ENCODE measurements at regions not wholly inside any gene's neighbourhood (a gene's known extent, or its start where the extent isn't known, plus 50 kb on each side); places are given as distances from the start of the nearest gene placed in this dataset.
"Not testable (repeated sequence)": the region's sequence is repeated elsewhere in the genome, so short reads cannot be mapped to it uniquely, and the experiment has no call there.

- DNase-seq: no peak
- H3K4me1 Mint-ChIP-seq: no peaks in the 10 kb centered on the region
- H3K4me3 Mint-ChIP-seq: no peak overlapping the region
- H3K27ac Mint-ChIP-seq: no peak overlapping the region
- H3K27me3 Mint-ChIP-seq: no peaks in the 10 kb centered on the region
- no peaks in the 10 kb centered on the region for H3K36me3 Mint-ChIP-seq (ENCODE audit: low read depth)
- no peak for ATAC-seq
- no peaks in the 10 kb centered on the region for H3K9me3 ChIP-seq (ENCODE audit: control insufficient read depth, low read length, poor library complexity, severe bottlenecking)
Observed at GRCh38 chr2:140108706-140109475, 1328.7 kb upstream of the NXPH2 start.

GRCh38 chr2:140091926-140092325 lies 1311.7 kb upstream of the NXPH2 start:
- Mint-ChIP-seq H3K36me3 (ENCODE audit: low read depth) (no peaks in the 10 kb centered on the region), H3K27ac (no peak overlapping the region), H3K4me1 (no peaks in the 10 kb centered on the region), H3K4me3 (no peak overlapping the region), H3K27me3 (no peaks in the 10 kb centered on the region)
- H3K9me3 ChIP-seq (ENCODE audit: control insufficient read depth, low read length, poor library complexity, severe bottlenecking): no peaks in the 10 kb centered on the region
- no peak for DNase-seq
- no peak for ATAC-seq

GRCh38 chr2:140086964-140087363 lies 1306.8 kb upstream of the NXPH2 start:
- H3K27ac Mint-ChIP-seq: no peak overlapping the region
- ATAC-seq (no peak), DNase-seq (no peak)

GRCh38 chr2:140085674-140086073 lies 1305.5 kb upstream of the NXPH2 start:
- no peak overlapping the region for H3K27ac Mint-ChIP-seq
- H3K9me3 ChIP-seq (ENCODE audit: control insufficient read depth, low read length, poor library complexity, severe bottlenecking): no peaks in the 10 kb centered on the region
- no peaks in the 10 kb centered on the region for H3K27me3 Mint-ChIP-seq
- no peaks in the 10 kb centered on the region for H3K4me1 Mint-ChIP-seq
- H3K4me3 Mint-ChIP-seq: no peak overlapping the region
- no peaks in the 10 kb centered on the region for H3K36me3 Mint-ChIP-seq (ENCODE audit: low read depth)
- ATAC-seq: no peak
- DNase-seq: no peak

More at GRCh38 chr2:140086964-140087363, 1306.8 kb upstream of the NXPH2 start:
- Mint-ChIP-seq H3K4me3 (no peak overlapping the region), H3K36me3 (ENCODE audit: low read depth) (no peaks in the 10 kb centered on the region), H3K4me1 (no peaks in the 10 kb centered on the region), H3K27me3 (no peaks in the 10 kb centered on the region)
- H3K9me3 ChIP-seq (ENCODE audit: control insufficient read depth, low read length, poor library complexity, severe bottlenecking): no peaks in the 10 kb centered on the region

- H3K27ac Mint-ChIP-seq: no peak overlapping the region
- H3K36me3 Mint-ChIP-seq (ENCODE audit: low read depth): no peaks in the 10 kb centered on the region
- no peaks in the 10 kb centered on the region for H3K9me3 ChIP-seq (ENCODE audit: control insufficient read depth, low read length, poor library complexity, severe bottlenecking)
- DNase-seq (no peak), ATAC-seq (no peak)
- H3K4me3 Mint-ChIP-seq: no peak overlapping the region
- no peaks in the 10 kb centered on the region for H3K27me3 Mint-ChIP-seq
- H3K4me1 Mint-ChIP-seq: no peaks in the 10 kb centered on the region
Observed at GRCh38 chr2:140079038-140079437, 1298.8 kb upstream of the NXPH2 start.

- Mint-ChIP-seq H3K4me3 (no peak overlapping the region), H3K27ac (no peak overlapping the region), H3K4me1 (no peaks in the 10 kb centered on the region), H3K27me3 (no peaks in the 10 kb centered on the region), H3K36me3 (ENCODE audit: low read depth) (no peaks in the 10 kb centered on the region)
- H3K9me3 ChIP-seq (ENCODE audit: control insufficient read depth, low read length, poor library complexity, severe bottlenecking): no peaks in the 10 kb centered on the region
- DNase-seq (no peak), ATAC-seq (no peak)
Observed at GRCh38 chr2:140076164-140076563, 1296.0 kb upstream of the NXPH2 start.

- H3K36me3 Mint-ChIP-seq (ENCODE audit: low read depth); H3K27ac Mint-ChIP-seq; ATAC-seq; H3K9me3 ChIP-seq (ENCODE audit: control insufficient read depth, low read length, poor library complexity, severe bottlenecking); H3K27me3 Mint-ChIP-seq; DNase-seq; H3K4me3 Mint-ChIP-seq; H3K4me1 Mint-ChIP-seq: not testable (repeated sequence)
Observed at GRCh38 chr2:140073763-140074162, 1293.6 kb upstream of the NXPH2 start.

GRCh38 chr2:140067661-140068060 lies 1287.5 kb upstream of the NXPH2 start:
- no peaks in the 10 kb centered on the region for H3K9me3 ChIP-seq (ENCODE audit: control insufficient read depth, low read length, poor library complexity, severe bottlenecking)
- Mint-ChIP-seq H3K27ac (no peak overlapping the region), H3K4me3 (no peak overlapping the region), H3K27me3 (no peaks in the 10 kb centered on the region), H3K4me1 (no peaks in the 10 kb centered on the region), H3K36me3 (ENCODE audit: low read depth) (no peaks in the 10 kb centered on the region)
- ATAC-seq (no peak), DNase-seq (no peak)

- DNase-seq (no peak), ATAC-seq (no peak)
- Mint-ChIP-seq H3K4me1 (no peaks in the 10 kb centered on the region), H3K36me3 (ENCODE audit: low read depth) (no peaks in the 10 kb centered on the region), H3K4me3 (no peak overlapping the region), H3K27ac (no peak overlapping the region), H3K27me3 (no peaks in the 10 kb centered on the region)
- no peaks in the 10 kb centered on the region for H3K9me3 ChIP-seq (ENCODE audit: control insufficient read depth, low read length, poor library complexity, severe bottlenecking)
Observed at GRCh38 chr2:140064243-140064642, 1284.1 kb upstream of the NXPH2 start.

GRCh38 chr2:140063356-140063755 lies 1283.2 kb upstream of the NXPH2 start:
- Mint-ChIP-seq H3K27ac (no peak overlapping the region), H3K36me3 (ENCODE audit: low read depth) (no peaks in the 10 kb centered on the region), H3K4me3 (no peak overlapping the region), H3K27me3 (no peaks in the 10 kb centered on the region), H3K4me1 (no peaks in the 10 kb centered on the region)
- no peak for DNase-seq
- H3K9me3 ChIP-seq (ENCODE audit: control insufficient read depth, low read length, poor library complexity, severe bottlenecking): no peaks in the 10 kb centered on the region
- no peak for ATAC-seq

- no peaks in the 10 kb centered on the region for H3K4me1 Mint-ChIP-seq
- no peak overlapping the region for H3K4me3 Mint-ChIP-seq
- no peak for DNase-seq
- no peak overlapping the region for H3K27ac Mint-ChIP-seq
- ATAC-seq: no peak
- H3K9me3 ChIP-seq (ENCODE audit: control insufficient read depth, low read length, poor library complexity, severe bottlenecking): no peaks in the 10 kb centered on the region
- H3K27me3 Mint-ChIP-seq: no peaks in the 10 kb centered on the region
- no peaks in the 10 kb centered on the region for H3K36me3 Mint-ChIP-seq (ENCODE audit: low read depth)
Observed at GRCh38 chr2:140061240-140061639, 1281.0 kb upstream of the NXPH2 start.

- H3K4me1 Mint-ChIP-seq: no peaks in the 10 kb centered on the region
- H3K4me3 Mint-ChIP-seq: no peak overlapping the region
- DNase-seq (no peak), ATAC-seq (no peak)
- H3K36me3 Mint-ChIP-seq (ENCODE audit: low read depth): no peaks in the 10 kb centered on the region
- no peaks in the 10 kb centered on the region for H3K27me3 Mint-ChIP-seq
- H3K9me3 ChIP-seq (ENCODE audit: control insufficient read depth, low read length, poor library complexity, severe bottlenecking): peaks cover 4% of the 10 kb centered on the region
- no peak overlapping the region for H3K27ac Mint-ChIP-seq
Observed at GRCh38 chr2:140057928-140058327, 1277.7 kb upstream of the NXPH2 start.

GRCh38 chr2:140041811-140042210 lies 1261.6 kb upstream of the NXPH2 start:
- Mint-ChIP-seq H3K36me3 (ENCODE audit: low read depth) (no peaks in the 10 kb centered on the region), H3K27me3 (no peaks in the 10 kb centered on the region), H3K27ac (no peak overlapping the region), H3K4me1 (no peaks in the 10 kb centered on the region), H3K4me3 (no peak overlapping the region)
- no peak for DNase-seq
- ATAC-seq: no peak
- no peaks in the 10 kb centered on the region for H3K9me3 ChIP-seq (ENCODE audit: control insufficient read depth, low read length, poor library complexity, severe bottlenecking)

- ATAC-seq: no peak
- H3K9me3 ChIP-seq (ENCODE audit: control insufficient read depth, low read length, poor library complexity, severe bottlenecking): no peaks in the 10 kb centered on the region
- no peak for DNase-seq
Observed at GRCh38 chr2:140041239-140041638, 1261.0 kb upstream of the NXPH2 start.

More at GRCh38 chr2:140041239-140041638, 1261.0 kb upstream of the NXPH2 start:
- Mint-ChIP-seq H3K36me3 (ENCODE audit: low read depth) (no peaks in the 10 kb centered on the region), H3K4me3 (no peak overlapping the region), H3K27ac (no peak overlapping the region), H3K4me1 (no peaks in the 10 kb centered on the region), H3K27me3 (no peaks in the 10 kb centered on the region)

Data from T-helper 17 cell (primary cell).